ENCODE measurements at regions not wholly inside any gene's neighbourhood (a gene's known extent, or its start where the extent isn't known, plus 50 kb on each side); places are given as distances from the start of the nearest gene placed in this dataset.
A peak's percentile ranks its signal among the peaks of the same experiment; 100 is the strongest.

DNA sequence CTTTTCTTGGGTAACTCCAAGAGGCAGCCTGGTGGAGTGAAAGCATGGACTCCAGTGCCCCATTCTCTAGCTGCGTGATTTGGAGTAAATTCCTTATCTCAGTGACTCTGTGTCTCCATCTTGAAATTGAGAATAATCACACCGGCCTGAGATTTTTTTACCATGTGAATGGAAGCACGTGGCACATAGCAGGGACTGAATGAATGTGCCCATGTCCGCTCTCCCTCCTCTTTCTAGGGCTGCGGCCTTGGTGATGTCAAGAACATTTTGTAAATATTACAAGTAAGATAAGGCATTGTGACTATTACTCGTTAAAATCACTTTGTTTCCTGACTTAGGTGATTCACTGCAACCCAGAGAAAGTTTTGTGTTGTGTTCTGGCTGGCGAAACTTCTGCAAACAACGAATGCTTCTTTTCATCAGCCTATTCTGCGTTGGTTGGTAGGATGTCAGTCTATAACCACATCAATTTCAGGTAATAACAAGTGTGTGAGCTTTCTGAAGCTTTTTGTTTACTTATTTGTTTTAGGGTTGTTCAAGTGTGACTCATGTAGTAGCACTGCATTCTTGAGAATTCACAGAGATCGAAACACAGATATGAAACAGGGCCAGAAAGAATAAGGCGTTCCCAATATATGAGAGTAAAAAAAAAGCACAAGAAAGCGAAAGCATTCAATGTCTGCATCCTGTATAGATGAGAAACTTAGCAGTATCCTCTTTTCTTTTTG is 135.7 kb upstream of the SLC45A1 start:
- intact Hi-C loops (cut with DNase I): no loop called here
- DNase-seq: no peak

DNA sequence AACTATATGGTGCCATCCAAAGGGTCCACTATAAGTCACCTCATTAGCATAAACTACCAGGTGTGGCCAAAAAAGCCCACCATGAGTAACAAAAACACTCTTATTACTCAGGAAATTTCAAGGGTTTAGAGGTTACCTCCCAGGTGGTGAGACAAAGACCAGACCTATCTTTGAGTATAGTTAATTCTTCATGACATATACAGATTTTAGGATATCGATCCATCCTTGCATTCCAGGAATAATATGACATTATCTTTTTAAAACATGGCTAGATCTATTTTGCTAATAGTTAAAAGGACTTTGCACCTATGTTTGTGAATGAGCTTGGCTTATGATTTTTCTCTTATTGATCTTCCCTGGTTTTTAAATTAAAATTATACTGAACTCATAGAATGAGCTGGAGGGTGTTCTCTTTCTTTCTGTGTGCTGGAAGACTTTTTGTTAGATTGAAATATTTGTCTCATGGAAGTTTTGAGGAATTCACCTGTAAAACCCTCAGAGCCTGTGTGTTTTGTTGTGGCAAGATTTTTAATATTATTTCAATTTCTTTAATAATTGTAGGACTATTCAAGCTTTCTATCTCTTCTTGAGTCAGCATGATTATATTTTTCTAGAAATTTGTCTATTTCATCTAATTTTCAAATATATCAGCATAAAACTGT is 138.7 kb upstream of the SLC45A1 start:
- intact Hi-C loops (cut with DNase I): no loop called here
- DNase-seq: no peak

GRCh38 chr1:8176279-8176678 is 141.6 kb upstream of the SLC45A1 start:
- no peak for DNase-seq
- intact Hi-C loops (cut with DNase I): no loop called here

- intact Hi-C loops (cut with DNase I): no loop called here
- DNase-seq: no peak
These were observed 143.1 kb upstream of the SLC45A1 start for GRCh38 chr1:8174807-8175206.

GRCh38 chr1:8171751-8172464 is 145.8 kb upstream of the ERRFI1 start:
- intact Hi-C loops (cut with DNase I): no loop called here
- DNase-seq: no peak

DNA sequence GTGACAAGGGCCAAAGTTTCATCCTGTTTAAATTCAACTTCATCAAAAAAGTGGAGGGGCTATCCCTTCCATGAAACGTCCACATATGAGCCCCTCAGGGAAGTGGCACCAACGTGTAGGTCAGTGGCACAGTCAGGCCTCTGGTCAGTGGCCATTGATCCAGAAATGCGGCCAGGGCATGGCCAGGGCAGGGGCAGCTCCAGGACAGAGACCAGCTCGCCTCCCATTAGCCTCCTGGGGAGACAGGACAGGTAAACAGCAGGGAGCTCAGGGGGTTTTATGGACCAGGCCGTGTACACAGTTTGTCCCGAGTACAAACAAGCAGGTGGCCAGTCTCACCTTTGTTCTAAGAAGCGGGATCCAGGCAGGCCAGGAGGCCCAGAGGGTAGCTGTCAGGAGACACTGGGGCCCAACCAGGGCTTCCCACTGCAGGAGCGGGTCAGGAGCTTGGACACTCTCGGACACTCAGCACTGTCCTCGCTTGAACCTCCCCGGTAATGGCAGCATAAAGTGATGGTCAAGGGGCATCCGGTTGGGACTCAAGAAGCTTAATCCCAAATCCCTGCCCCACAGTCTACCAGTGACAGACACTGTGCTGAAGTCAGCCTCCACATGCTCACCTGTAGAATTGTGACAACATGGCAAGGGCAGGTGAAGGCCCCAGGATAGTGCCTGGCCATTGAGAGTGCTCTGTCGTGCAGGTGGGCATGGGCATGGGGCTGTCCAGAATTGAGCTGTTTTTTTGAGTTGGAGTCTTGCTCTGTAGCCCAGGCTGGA is 144.1 kb upstream of the ERRFI1 start:
- no peak for DNase-seq
- intact Hi-C loops (cut with DNase I): no loop called here

- peak in 29 of 42 donors; percentile 6 to 69 (median 32) for DNase-seq
- intact Hi-C loops (cut with DNase I): no loop called here
These were observed 143.4 kb upstream of the ERRFI1 start for GRCh38 chr1:8169364-8170058.

DNA sequence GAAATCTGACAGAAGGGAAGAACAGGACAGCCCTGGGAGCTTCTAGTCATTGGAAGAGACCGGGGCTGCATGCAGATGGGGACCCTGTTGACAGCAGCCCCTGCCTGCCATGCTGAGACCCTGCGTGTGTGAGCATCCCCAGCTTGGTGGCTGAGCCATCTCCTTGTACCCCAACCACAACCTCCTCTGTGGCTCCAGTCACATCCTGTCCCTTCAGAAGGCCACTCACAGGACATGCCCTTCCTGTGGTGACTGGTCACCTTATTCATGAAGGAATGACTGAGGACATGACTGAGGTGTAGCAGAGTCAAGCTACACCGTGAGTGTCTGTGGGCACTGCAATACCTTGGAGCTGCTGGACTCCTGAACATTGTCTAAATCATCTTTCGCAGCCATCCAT is 141.8 kb upstream of the ERRFI1 start:
- no peak for DNase-seq
- intact Hi-C loops (cut with DNase I): no loop called here

DNA sequence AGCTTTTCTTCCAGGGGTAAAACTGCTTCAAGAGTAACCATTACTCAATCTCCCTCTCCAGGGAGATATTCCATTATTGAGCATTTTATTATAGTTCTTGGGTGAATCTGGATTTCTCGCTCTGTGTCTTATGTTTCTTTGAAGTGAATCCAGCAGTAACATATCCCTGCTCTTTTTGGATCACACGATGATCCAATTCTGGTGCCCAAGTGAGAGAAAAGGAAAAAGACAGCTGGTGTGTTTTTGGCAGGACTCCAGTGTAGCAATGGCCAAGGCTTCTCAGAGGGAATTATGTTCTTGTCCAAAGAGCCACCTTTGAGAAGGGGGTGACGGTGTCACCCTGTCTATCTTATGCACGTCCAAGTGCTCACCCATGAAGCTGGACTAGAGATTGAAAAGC is 140.3 kb upstream of the ERRFI1 start:
- intact Hi-C loops (cut with DNase I): no loop called here
- DNase-seq: no peak

GRCh38 chr1:8165595-8166360 is 139.7 kb upstream of the ERRFI1 start:
- DNase-seq: no peak
- intact Hi-C loops (cut with DNase I): no loop called here

DNA sequence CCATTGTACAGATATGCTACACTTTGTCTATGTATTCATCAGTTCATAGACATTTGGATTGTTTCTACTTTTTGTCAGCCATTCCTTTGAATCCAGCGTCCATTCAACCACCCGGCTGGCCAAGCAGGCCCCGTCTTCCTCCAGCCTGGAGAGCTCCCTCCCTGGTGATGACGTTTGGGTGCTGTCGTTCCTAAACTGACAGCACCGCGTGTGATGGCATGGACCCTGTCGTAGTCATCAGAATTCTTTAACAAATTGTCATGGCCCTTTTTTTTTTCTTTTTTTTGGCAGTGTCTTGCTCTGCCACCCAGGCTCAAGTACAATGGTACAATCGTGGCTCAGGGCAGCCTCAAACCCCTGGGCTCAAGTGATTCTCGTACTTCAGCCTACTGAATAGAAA is 138.6 kb upstream of the ERRFI1 start:
- intact Hi-C loops (cut with DNase I): no loop called here
- no peak for DNase-seq

- DNase-seq: no peak
- intact Hi-C loops (cut with DNase I): no loop called here
These were observed 136.9 kb upstream of the ERRFI1 start for GRCh38 chr1:8163039-8163438.

DNA sequence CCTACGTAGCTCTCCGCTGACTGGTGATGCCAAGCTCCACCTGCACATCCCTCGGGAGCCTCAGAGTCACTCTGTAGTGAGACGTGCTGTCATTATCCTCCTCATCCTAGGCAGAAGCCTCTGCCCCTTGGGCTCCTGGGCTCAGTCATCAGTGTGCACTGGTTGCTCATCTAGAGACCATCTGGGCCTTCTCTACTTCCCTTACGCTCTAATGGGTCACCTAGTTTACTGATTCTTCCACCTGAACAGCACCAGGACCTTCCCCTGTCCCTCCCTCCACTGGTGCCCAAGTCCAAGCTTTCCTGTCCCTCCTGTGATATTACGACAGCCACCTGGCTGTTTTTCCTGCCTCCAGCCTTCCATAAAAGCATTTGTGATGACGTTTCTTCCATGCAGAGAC is 136.1 kb upstream of the ERRFI1 start:
- no peak for DNase-seq
- intact Hi-C loops (cut with DNase I): no loop called here

DNA sequence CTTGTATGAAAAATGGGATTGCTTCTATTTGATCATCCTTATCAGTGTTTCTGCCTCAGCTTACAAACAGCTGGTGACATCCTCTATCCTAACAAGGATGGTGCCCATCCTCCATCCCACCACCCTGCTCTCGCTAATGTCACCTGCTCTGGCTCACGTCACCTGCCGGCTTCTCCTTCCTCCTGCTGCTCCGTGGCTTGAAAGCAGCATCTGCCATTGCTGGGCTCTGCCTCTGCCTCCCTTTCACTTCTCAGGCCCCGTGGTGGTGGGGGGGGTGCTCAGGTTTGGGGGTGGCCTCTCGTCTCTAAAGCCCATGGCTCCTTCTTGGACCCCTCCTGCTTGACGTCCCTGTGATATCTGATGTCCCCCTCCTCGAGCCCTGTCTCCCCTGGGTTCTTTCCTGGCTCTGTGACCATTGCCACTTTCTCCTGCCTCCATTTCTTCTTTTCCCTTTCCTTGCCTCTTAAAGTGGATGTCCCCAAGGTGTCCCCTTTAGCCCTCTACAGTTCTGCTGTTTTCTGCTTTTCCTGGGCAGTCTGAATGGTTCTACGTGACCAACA is 135.5 kb upstream of the ERRFI1 start:
- no peak for DNase-seq
- intact Hi-C loops (cut with DNase I): no loop called here

DNA sequence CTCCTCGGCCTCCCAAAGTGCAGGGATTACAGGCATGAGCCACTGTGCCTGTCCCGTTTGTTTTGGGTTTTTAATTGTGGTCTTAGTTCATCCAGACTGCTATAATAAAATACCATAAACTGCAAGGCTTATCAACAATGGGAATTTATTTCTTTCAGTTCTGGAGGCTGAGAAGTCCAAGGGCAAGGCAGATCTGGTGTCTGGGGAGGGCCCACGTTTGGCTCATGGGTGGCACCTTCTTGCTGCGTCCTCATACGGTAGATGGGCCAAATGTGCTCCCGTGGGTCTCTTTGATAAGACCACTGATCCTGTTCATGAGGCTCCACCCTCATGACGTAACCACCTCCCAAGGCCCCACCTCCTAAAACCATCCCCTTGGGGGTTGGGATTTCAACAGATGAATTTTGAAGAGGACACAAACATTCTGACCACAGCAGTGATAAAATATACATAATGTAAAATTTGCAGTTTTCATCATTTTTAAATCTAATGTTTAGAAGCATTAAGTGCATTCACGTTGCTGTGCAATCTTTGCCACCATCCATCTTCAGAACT is 133.4 kb upstream of the ERRFI1 start:
- DNase-seq: no peak
- intact Hi-C loops (cut with DNase I): no loop called here

GRCh38 chr1:8158995-8159394 is 132.9 kb upstream of the ERRFI1 start:
- DNase-seq: no peak

DNA sequence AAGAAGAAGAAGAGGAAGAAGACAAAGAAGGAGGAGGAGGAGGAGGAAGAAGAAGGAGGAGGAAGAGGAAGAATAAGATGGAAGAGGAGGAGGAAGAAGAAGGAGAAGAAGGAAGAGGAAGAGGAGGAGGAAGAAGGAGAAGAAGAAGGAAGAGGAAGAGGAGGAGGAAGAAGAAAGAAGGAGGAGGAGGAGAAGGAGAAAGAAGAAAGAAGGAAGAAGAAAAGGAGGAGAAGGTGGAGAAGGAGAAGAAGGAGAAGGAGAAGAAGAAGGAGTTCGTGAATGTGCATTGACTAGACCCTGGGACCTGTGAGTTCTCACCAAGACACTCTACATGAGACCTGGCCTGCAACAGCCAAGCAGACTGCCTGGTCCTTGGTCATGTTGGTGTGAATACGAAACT is 131.7 kb upstream of the ERRFI1 start:
- no peak for DNase-seq
- intact Hi-C loops (cut with DNase I): no loop called here

More at GRCh38 chr1:8158995-8159394, 132.9 kb upstream of the ERRFI1 start:
- intact Hi-C loops (cut with DNase I): no loop called here
